Lower lobe of right lung (tissue), 2 donors: ENCODE measurements at regions not wholly inside any gene's neighbourhood (a gene's known extent, or its start where the extent isn't known, plus 50 kb on each side); places are given as distances from the start of the nearest gene placed in this dataset.

Experiments
- ATAC-seq, 2 donors: fragments of 200-7000 bp; cut with Tn5 transposase; one replicate each; pipeline ENCODE4 v1.9.1; 2020 to 2022; ENCODE audit warnings: mild to moderate bottlenecking in 2 of 2, moderate library complexity in 2 of 2
- DNase-seq: peaks from one replicate; pipeline ENCODE4 v3.0.0-alpha.2; 2020
- H3K27ac ChIP-seq: fragments of 200-600 bp; one replicate; pipeline ENCODE4 v1.8.0; 2022
- H3K27me3 ChIP-seq: fragments of 200-600 bp; one replicate; pipeline ENCODE4 v1.8.0; 2022; ENCODE audit warnings: low read depth
- H3K36me3 ChIP-seq: fragments of 200-600 bp; one replicate; pipeline ENCODE4 v1.8.0; 2022; ENCODE audit warnings: mild to moderate bottlenecking
- H3K4me1 ChIP-seq: fragments of 200-600 bp; one replicate; pipeline ENCODE4 v1.8.0; 2022
- H3K4me3 ChIP-seq: fragments of 200-600 bp; one replicate; pipeline ENCODE4 v1.8.0; 2022; ENCODE audit warnings: mild to moderate bottlenecking
- H3K9me3 ChIP-seq: fragments of 200-600 bp; one replicate; pipeline ENCODE4 v1.8.0; 2022
- intact Hi-C: fragments of 100-400 bp; cut with DNase I; formaldehyde crosslinking; loops from one replicate; pipeline ENCODE4 v1.11.0; 2022
- TF ChIP-seq, protein P1 (sequence below): fragments of 200-600 bp; IDR thresholded peaks from one replicate; pipeline ENCODE4 v1.8.0; 2022; ENCODE audit warnings: antibody characterized with exemption, mild to moderate bottlenecking
- donor health status: DM: no; HTN: yes; CAD: no; lungs with severe emphysema.

- Histone ChIP-seq H3K27ac (no peak overlapping the region), H3K36me3 (no peaks in the 10 kb centered on the region), H3K27me3 (no peaks in the 10 kb centered on the region), H3K4me1 (no peaks in the 10 kb centered on the region), H3K4me3 (no peak overlapping the region), H3K9me3 (no peaks in the 10 kb centered on the region)
- TF ChIP-seq, protein P1, sequence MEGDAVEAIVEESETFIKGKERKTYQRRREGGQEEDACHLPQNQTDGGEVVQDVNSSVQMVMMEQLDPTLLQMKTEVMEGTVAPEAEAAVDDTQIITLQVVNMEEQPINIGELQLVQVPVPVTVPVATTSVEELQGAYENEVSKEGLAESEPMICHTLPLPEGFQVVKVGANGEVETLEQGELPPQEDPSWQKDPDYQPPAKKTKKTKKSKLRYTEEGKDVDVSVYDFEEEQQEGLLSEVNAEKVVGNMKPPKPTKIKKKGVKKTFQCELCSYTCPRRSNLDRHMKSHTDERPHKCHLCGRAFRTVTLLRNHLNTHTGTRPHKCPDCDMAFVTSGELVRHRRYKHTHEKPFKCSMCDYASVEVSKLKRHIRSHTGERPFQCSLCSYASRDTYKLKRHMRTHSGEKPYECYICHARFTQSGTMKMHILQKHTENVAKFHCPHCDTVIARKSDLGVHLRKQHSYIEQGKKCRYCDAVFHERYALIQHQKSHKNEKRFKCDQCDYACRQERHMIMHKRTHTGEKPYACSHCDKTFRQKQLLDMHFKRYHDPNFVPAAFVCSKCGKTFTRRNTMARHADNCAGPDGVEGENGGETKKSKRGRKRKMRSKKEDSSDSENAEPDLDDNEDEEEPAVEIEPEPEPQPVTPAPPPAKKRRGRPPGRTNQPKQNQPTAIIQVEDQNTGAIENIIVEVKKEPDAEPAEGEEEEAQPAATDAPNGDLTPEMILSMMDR, result no peak
- DNase-seq (no peak), ATAC-seq (no peak)
- intact Hi-C loops, result no loop called here
These were observed 145.9 kb downstream of the CDC5L start for GRCh38 chr6:44533421-44533820.

DNA sequence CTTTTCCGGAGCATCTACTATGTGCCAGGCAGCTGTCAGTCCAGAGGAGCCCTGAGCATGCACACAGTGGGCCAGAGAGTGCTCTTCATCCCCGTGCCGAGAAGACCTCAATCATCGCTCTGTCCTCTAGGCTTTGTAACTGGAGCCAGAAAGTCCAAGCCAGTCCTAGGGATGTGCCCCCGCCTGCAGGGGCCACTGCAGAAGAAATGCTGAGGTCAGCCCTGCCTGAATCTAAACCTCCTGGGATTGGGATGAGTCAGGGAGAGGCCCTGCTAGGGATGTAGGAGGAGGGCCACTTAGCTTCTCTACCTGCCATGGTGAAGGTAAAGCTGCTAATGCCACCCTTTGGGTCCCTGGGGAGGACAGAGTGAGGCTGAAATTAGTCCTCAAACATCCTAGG lies 146.8 kb downstream of the CDC5L start:
- no peak for DNase-seq

GRCh38 chr6:44535446-44535845 lies 147.9 kb downstream of the CDC5L start:
- intact Hi-C loops, result no loop called here
- no peak overlapping the region for H3K4me3 ChIP-seq
- no peaks in the 10 kb centered on the region for H3K36me3 ChIP-seq
- H3K27me3 ChIP-seq, result no peaks in the 10 kb centered on the region
- no peak overlapping the region for H3K27ac ChIP-seq
- TF ChIP-seq, protein P1, result no peak
- no peaks in the 10 kb centered on the region for H3K9me3 ChIP-seq
- no peaks in the 10 kb centered on the region for H3K4me1 ChIP-seq
- ATAC-seq (no peak), DNase-seq (no peak)

More for the DNA sequence above, 146.8 kb downstream of the CDC5L start:
- no peaks in the 10 kb centered on the region for H3K9me3 ChIP-seq
- intact Hi-C loops, result no loop called here
- H3K27me3 ChIP-seq, result no peaks in the 10 kb centered on the region
- no peaks in the 10 kb centered on the region for H3K36me3 ChIP-seq
- no peak overlapping the region for H3K27ac ChIP-seq
- TF ChIP-seq, protein P1, result no peak
- ATAC-seq, result no peak
- no peak overlapping the region for H3K4me3 ChIP-seq
- H3K4me1 ChIP-seq, result no peaks in the 10 kb centered on the region

DNA sequence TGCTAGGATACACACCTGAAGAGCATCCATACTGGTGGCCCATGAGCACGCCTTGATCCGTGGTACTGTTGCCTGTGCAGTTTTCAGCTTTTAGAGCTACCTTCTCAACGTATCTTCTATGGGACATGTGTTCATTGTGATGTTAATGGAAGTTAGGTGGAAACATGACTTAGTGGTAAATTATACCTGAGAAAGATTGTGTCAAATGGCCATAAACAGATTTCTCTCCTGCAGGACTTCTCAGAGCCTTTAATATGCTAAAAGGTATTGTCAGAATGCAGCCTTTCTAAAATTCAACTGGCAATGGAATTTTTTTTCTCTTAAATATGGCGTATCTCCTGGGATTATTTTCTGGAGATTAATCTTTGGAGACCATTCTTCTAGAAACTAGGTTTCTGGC lies 148.5 kb downstream of the CDC5L start:
- TF ChIP-seq, protein P1, result no peak
- Histone ChIP-seq H3K27ac (no peak overlapping the region), H3K9me3 (no peaks in the 10 kb centered on the region), H3K36me3 (no peaks in the 10 kb centered on the region), H3K4me1 (no peaks in the 10 kb centered on the region), H3K27me3 (no peaks in the 10 kb centered on the region), H3K4me3 (no peak overlapping the region)
- no peak for DNase-seq
- ATAC-seq, result no peak
- intact Hi-C loops, result no loop called here

- intact Hi-C loops, result no loop called here
- Histone ChIP-seq H3K27me3 (no peaks in the 10 kb centered on the region), H3K27ac (no peak overlapping the region), H3K4me3 (no peak overlapping the region), H3K9me3 (no peaks in the 10 kb centered on the region), H3K36me3 (no peaks in the 10 kb centered on the region), H3K4me1 (no peaks in the 10 kb centered on the region)
- ATAC-seq, result no peak
- TF ChIP-seq, protein P1, result no peak
- no peak for DNase-seq
These were observed 150.0 kb downstream of the CDC5L start for GRCh38 chr6:44537306-44538049.
